ENCODE measurements at regions not wholly inside any gene's neighbourhood (a gene's known extent, or its start where the extent isn't known, plus 50 kb on each side); places are given as distances from the start of the nearest gene placed in this dataset.

DNA sequence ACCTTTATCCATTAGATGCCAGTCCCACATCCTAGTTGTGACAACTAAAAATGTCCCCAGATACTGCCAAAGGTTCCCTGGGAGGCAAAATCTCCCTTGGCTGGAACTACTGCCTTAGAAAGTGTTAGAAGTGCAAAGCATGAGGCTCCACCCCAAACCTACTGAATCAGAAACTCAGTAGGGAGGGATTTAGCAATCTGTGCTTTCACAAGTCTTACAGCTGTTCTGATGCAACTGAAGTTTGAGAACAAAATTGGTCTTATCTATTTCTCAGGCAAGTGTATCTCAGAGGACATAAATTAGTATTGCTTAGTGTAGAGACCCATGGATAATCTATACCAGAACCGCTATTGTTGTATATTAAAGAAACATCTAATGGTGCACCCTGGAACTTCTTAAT lies 70.2 kb downstream of the CLDN1 start:
- TF ChIP-seq EZH2 (IDR thresholded peaks at IDR 0.05) (no peak), POLR2AphosphoS5 (IDR thresholded peaks at IDR 0.05; ENCODE audit: borderline replicate concordance, low read depth, low read length) (no peak)

All from SK-N-MC (cell line).